Liver (tissue), 8 donors: ENCODE measurements at regions not wholly inside any gene's neighbourhood (a gene's known extent, or its start where the extent isn't known, plus 50 kb on each side); places are given as distances from the start of the nearest gene placed in this dataset.

Source experiments
- DNase-seq: peaks from one replicate; pipeline ENCODE4 v3.0.0-alpha.2; 2017; ENCODE audit warnings: low spot score
- H3K27ac ChIP-seq, 2 donors: one replicate each; pipeline ENCODE4 v1.7.0; 2013; ENCODE audit warnings: inconsistent platforms in 2 of 2, low read length in 2 of 2, control low read depth in 1 of 2, low read depth in 1 of 2, mild to moderate bottlenecking in 1 of 2
- H3K27me3 ChIP-seq, 4 donors: one replicate each; pipeline versions ENCODE4 v1.6.1 to v1.7.0; 2013; ENCODE audit warnings: low read length in 3 of 4, inconsistent platforms in 1 of 4, mild to moderate bottlenecking in 1 of 4, moderate library complexity in 1 of 4; ENCODE audit not compliant: control insufficient read depth in 4 of 4, insufficient read depth in 4 of 4
- H3K36me3 ChIP-seq, 4 donors: one replicate each; pipeline versions ENCODE4 v1.6.1 to v1.7.0; 2013; ENCODE audit warnings: low read length in 3 of 4, mild to moderate bottlenecking in 3 of 4, low read depth in 1 of 4, moderate library complexity in 1 of 4; ENCODE audit not compliant: control insufficient read depth in 4 of 4, insufficient read depth in 3 of 4
- H3K4me1 ChIP-seq, 4 donors: one replicate each; pipeline versions ENCODE4 v1.6.1 to v1.7.0; 2013; ENCODE audit warnings: low read length in 3 of 4, mild to moderate bottlenecking in 3 of 4, moderate library complexity in 1 of 4; ENCODE audit not compliant: control insufficient read depth in 4 of 4, insufficient read depth in 4 of 4
- H3K4me3 ChIP-seq, 3 donors: one replicate each; pipeline versions ENCODE4 v1.6.1 to v1.7.0; 2013; ENCODE audit warnings: low read length in 3 of 3, control low read depth in 1 of 3, low read depth in 1 of 3, mild to moderate bottlenecking in 1 of 3
- H3K9ac ChIP-seq, 2 donors: one replicate each; pipeline ENCODE4 v1.7.0; 2013; ENCODE audit warnings: low read length in 2 of 2, mild to moderate bottlenecking in 2 of 2, moderate library complexity in 2 of 2, control low read depth in 1 of 2, low read depth in 1 of 2
- H3K9me3 ChIP-seq, 4 donors: one replicate each; pipeline versions ENCODE4 v1.6.1 to v1.7.0; 2013; ENCODE audit warnings: low read length in 3 of 4; ENCODE audit not compliant: control insufficient read depth in 4 of 4
- EGR1 ChIP-seq, 2 donors: IDR thresholded peaks; 2 replicates each; pipeline ENCODE4 v1.6.1; 2016 to 2018; ENCODE audit warnings: antibody characterized with exemption in 2 of 2, low read depth in 2 of 2
- FOXA2 ChIP-seq: IDR thresholded peaks from 2 replicates; pipeline ENCODE4 v1.6.1; 2016; ENCODE audit warnings: antibody characterized with exemption
- GABPA ChIP-seq, 2 donors: IDR thresholded peaks in 1 of 2; conservative IDR thresholded peaks in 1 of 2; 2 replicates each; pipeline ENCODE4 v1.6.1; 2016; ENCODE audit warnings: antibody characterized with exemption in 2 of 2, mild to moderate bottlenecking in 1 of 2, moderate library complexity in 1 of 2
- HNF4A ChIP-seq, 2 donors: conservative IDR thresholded peaks; 2 replicates each; pipeline ENCODE4 v1.6.1; 2016; ENCODE audit warnings: antibody characterized with exemption in 2 of 2, mild to moderate bottlenecking in 2 of 2
- HNF4G ChIP-seq: IDR thresholded peaks from 2 replicates; pipeline ENCODE4 v1.6.1; 2016; ENCODE audit warnings: antibody characterized with exemption
- NR2F2 ChIP-seq: IDR thresholded peaks from 2 replicates; pipeline ENCODE4 v1.6.1; 2016; ENCODE audit warnings: antibody characterized with exemption
- RAD21 ChIP-seq, 2 donors: IDR thresholded peaks; 2 replicates each; pipeline ENCODE4 v1.6.1; 2016; ENCODE audit warnings: antibody characterized with exemption in 2 of 2, mild to moderate bottlenecking in 2 of 2
- RXRA ChIP-seq, 2 donors: IDR thresholded peaks; 2 replicates each; pipeline ENCODE4 v1.6.1; 2017 to 2018; ENCODE audit warnings: antibody characterized with exemption in 2 of 2, mild to moderate bottlenecking in 1 of 2
- SP1 ChIP-seq: IDR thresholded peaks from 2 replicates; pipeline ENCODE4 v1.6.1; 2018; ENCODE audit warnings: antibody characterized with exemption, mild to moderate bottlenecking
- TAF1 ChIP-seq: conservative IDR thresholded peaks from 2 replicates; pipeline ENCODE4 v1.6.1; 2016; ENCODE audit warnings: antibody characterized with exemption, mild to moderate bottlenecking
- YY1 ChIP-seq: IDR thresholded peaks from 2 replicates; pipeline ENCODE4 v1.6.1; 2016; ENCODE audit warnings: antibody characterized with exemption, mild to moderate bottlenecking
- WGBS: extraction: QIAGEN DNeasy Blood & Tissue Kit; methylation state at CpG from one replicate; pipeline ENCODE4 v1.1.7; 2013; 5-methylcytosine and 5-hydroxymethylcytosine counted together
- TF ChIP-seq, protein P1 (sequence below): IDR thresholded peaks from 2 replicates; pipeline ENCODE4 v1.6.1; 2016; ENCODE audit warnings: antibody characterized with exemption, mild to moderate bottlenecking
- TF ChIP-seq, protein P2 (sequence below): fragments of 150-350 bp; IDR thresholded peaks from 2 replicates; pipeline ENCODE4 v1.5.1; 2017; ENCODE audit warnings: improper control_type of control experiment, low read depth, low read length; ENCODE audit not compliant: missing input control
- TF ChIP-seq, protein P3 (sequence below): IDR thresholded peaks from 2 replicates; pipeline ENCODE4 v1.6.1; 2016; ENCODE audit warnings: antibody characterized with exemption
- TF ChIP-seq, protein P4 (sequence below): IDR thresholded peaks from 2 replicates; pipeline ENCODE4 v1.6.1; 2016; ENCODE audit warnings: antibody characterized with exemption
- TF ChIP-seq, protein P5 (sequence below): IDR thresholded peaks from 2 replicates; pipeline ENCODE4 v1.6.1; 2016; ENCODE audit warnings: antibody characterized with exemption
- donor health status: healthy.
- donor health status: healthy.
- donor health status: healthy.
- donor health status: healthy.
- donor health status: healthy.

DNA sequence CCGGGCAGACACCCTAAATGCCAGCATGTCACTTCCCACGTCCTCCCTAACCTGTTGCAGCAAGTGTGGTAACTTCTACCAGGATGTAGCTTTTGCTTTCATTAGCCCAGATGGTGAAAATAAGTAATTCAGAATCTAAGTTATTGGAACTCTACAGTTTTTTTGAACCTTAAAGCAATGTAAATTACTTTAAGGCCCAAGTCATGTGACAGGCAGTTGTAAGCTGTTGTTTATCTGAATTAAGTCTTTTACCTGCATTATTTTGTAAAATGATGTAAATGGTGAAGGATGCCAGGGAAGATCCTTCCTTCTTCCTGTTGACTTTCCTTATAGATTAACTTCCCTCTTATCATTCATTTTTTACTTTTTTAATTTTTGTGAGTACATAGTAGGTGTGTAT lies 670.2 kb downstream of the SEMA5A start:
- H3K9ac ChIP-seq = no peak overlapping the region
- H3K27ac ChIP-seq = no peak overlapping the region
- no peaks in the 10 kb centered on the region for H3K27me3 ChIP-seq
- no peaks in the 10 kb centered on the region for H3K4me1 ChIP-seq
- H3K9me3 ChIP-seq = no peaks in the 10 kb centered on the region
- no peak overlapping the region for H3K4me3 ChIP-seq
- 66% methylated on average over 2 of the region's 2 CpGs for WGBS
- TF ChIP-seq NR2F2 (no peak), HNF4A (conservative IDR thresholded peaks at IDR 0.05) (no peak), EGR1 (IDR thresholded peaks at IDR 0.05; ENCODE audit: low read depth in 2 of 2) (no peak), GABPA (IDR thresholded peaks at IDR 0.05 in 1 of 2, conservative IDR thresholded peaks at IDR 0.05 in 1 of 2) (no peak), YY1 (no peak), FOXA2 (no peak), RXRA (IDR thresholded peaks at IDR 0.05) (no peak), SP1 (no peak), TAF1 (no peak), RAD21 (IDR thresholded peaks at IDR 0.05) (no peak), HNF4G (no peak)
- TF ChIP-seq, protein P1, sequence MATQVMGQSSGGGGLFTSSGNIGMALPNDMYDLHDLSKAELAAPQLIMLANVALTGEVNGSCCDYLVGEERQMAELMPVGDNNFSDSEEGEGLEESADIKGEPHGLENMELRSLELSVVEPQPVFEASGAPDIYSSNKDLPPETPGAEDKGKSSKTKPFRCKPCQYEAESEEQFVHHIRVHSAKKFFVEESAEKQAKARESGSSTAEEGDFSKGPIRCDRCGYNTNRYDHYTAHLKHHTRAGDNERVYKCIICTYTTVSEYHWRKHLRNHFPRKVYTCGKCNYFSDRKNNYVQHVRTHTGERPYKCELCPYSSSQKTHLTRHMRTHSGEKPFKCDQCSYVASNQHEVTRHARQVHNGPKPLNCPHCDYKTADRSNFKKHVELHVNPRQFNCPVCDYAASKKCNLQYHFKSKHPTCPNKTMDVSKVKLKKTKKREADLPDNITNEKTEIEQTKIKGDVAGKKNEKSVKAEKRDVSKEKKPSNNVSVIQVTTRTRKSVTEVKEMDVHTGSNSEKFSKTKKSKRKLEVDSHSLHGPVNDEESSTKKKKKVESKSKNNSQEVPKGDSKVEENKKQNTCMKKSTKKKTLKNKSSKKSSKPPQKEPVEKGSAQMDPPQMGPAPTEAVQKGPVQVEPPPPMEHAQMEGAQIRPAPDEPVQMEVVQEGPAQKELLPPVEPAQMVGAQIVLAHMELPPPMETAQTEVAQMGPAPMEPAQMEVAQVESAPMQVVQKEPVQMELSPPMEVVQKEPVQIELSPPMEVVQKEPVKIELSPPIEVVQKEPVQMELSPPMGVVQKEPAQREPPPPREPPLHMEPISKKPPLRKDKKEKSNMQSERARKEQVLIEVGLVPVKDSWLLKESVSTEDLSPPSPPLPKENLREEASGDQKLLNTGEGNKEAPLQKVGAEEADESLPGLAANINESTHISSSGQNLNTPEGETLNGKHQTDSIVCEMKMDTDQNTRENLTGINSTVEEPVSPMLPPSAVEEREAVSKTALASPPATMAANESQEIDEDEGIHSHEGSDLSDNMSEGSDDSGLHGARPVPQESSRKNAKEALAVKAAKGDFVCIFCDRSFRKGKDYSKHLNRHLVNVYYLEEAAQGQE = no peak
- TF ChIP-seq, protein P2, sequence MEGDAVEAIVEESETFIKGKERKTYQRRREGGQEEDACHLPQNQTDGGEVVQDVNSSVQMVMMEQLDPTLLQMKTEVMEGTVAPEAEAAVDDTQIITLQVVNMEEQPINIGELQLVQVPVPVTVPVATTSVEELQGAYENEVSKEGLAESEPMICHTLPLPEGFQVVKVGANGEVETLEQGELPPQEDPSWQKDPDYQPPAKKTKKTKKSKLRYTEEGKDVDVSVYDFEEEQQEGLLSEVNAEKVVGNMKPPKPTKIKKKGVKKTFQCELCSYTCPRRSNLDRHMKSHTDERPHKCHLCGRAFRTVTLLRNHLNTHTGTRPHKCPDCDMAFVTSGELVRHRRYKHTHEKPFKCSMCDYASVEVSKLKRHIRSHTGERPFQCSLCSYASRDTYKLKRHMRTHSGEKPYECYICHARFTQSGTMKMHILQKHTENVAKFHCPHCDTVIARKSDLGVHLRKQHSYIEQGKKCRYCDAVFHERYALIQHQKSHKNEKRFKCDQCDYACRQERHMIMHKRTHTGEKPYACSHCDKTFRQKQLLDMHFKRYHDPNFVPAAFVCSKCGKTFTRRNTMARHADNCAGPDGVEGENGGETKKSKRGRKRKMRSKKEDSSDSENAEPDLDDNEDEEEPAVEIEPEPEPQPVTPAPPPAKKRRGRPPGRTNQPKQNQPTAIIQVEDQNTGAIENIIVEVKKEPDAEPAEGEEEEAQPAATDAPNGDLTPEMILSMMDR = no peak
- TF ChIP-seq, protein P3, sequence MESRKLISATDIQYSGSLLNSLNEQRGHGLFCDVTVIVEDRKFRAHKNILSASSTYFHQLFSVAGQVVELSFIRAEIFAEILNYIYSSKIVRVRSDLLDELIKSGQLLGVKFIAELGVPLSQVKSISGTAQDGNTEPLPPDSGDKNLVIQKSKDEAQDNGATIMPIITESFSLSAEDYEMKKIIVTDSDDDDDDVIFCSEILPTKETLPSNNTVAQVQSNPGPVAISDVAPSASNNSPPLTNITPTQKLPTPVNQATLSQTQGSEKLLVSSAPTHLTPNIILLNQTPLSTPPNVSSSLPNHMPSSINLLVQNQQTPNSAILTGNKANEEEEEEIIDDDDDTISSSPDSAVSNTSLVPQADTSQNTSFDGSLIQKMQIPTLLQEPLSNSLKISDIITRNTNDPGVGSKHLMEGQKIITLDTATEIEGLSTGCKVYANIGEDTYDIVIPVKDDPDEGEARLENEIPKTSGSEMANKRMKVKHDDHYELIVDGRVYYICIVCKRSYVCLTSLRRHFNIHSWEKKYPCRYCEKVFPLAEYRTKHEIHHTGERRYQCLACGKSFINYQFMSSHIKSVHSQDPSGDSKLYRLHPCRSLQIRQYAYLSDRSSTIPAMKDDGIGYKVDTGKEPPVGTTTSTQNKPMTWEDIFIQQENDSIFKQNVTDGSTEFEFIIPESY = no peak
- TF ChIP-seq, protein P4, sequence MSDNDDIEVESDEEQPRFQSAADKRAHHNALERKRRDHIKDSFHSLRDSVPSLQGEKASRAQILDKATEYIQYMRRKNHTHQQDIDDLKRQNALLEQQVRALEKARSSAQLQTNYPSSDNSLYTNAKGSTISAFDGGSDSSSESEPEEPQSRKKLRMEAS = no peak
- TF ChIP-seq, protein P5, sequence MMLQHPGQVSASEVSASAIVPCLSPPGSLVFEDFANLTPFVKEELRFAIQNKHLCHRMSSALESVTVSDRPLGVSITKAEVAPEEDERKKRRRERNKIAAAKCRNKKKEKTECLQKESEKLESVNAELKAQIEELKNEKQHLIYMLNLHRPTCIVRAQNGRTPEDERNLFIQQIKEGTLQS = no peak
- no peaks in the 10 kb centered on the region for H3K36me3 ChIP-seq
- DNase-seq = no peak

DNA sequence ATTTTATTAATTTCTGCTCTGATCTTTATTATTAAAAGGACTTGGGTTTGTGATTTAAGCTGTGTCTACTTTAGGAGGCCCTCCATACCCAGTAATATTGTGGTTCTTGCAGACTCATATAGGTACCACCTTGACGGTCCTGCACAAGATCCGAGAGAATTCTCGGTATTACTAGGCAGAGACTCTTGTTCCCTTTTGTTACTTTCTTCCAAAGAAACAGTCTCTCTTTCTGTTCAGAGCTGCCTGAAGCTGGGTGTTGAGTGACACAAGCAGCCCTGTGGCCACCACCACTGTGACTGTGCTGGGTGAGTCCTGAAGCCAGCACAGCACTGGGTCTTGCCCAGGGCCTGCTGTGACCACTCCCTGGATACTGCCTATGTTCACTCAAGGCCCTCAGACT lies 666.6 kb downstream of the SEMA5A start:
- Histone ChIP-seq H3K4me3 (no peak overlapping the region), H3K4me1 (no peaks in the 10 kb centered on the region), H3K36me3 (no peaks in the 10 kb centered on the region), H3K27me3 (no peaks in the 10 kb centered on the region), H3K9ac (no peak overlapping the region), H3K9me3 (no peaks in the 10 kb centered on the region), H3K27ac (no peak overlapping the region)
- 92% methylated on average over 3 of the region's 3 CpGs for WGBS
- DNase-seq = no peak
- TF ChIP-seq, protein P3 = no peak
- no peak for TF ChIP-seq HNF4G
- TF ChIP-seq, protein P1 = no peak
- TF ChIP-seq YY1 = no peak
- TF ChIP-seq, protein P4 = no peak
